ENCODE measurements at regions not wholly inside any gene's neighbourhood (a gene's known extent, or its start where the extent isn't known, plus 50 kb on each side); places are given as distances from the start of the nearest gene placed in this dataset.

DNA sequence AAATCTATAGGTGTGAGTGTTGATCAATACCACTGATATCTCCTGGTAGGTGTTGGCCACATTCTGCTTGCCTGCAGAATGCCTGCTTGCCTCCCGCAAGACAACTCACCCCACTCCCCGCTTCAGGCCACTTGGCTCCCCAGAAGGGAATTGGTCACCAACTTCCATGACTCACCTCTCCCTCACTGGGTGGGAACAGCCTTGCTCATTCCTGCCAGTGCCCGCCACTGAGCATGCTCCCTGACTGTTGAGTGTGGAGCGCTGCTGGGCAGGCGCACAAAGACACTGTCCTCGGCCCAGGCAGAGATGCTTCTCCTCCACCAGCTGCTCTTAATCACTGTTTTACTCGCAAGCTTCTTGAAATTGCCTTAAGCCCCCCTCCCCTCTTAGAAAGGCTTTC lies 57.3 kb upstream of the PPP2R3A start:
- Mint-ChIP-seq H3K27ac (peak overlapping the region in 1 of 7 donors; percentile 37), H3K27me3 (peaks cover 5 to 9% of the 10 kb centered on the region in 2 donors), H3K4me1 (no peaks in the 10 kb centered on the region), H3K4me3 (no peak overlapping the region), H3K36me3 (no peaks in the 10 kb centered on the region), H3K9me3 (no peaks in the 10 kb centered on the region)
- POLR2A ChIA-PET (ENCODE audit: partially characterized antibody) = no interaction called here
- H3K27me3 ChIP-seq (ENCODE audit: insufficient read depth, low read length) = no peaks in the 10 kb centered on the region
- no peak overlapping the region for H3K27ac ChIP-seq (ENCODE audit: low read depth, low read length)
- CTCF ChIA-PET (ENCODE audit: partially characterized antibody) = no interaction called here
- DNase-seq = no peak
- no peaks in the 10 kb centered on the region for H3K36me3 ChIP-seq (ENCODE audit: insufficient read depth, low read length)
- no peaks in the 10 kb centered on the region for H3K9me3 ChIP-seq (ENCODE audit: control insufficient read depth in 1 of 2, low read length in 2 of 2)
- no peak overlapping the region for H3K4me3 ChIP-seq (ENCODE audit: low read length in 2 of 2)
- intact Hi-C loops (cut with micrococcal nuclease) = no loop called here
- no peaks in the 10 kb centered on the region for H3K4me1 ChIP-seq (ENCODE audit: insufficient read depth, low read length)

DNA sequence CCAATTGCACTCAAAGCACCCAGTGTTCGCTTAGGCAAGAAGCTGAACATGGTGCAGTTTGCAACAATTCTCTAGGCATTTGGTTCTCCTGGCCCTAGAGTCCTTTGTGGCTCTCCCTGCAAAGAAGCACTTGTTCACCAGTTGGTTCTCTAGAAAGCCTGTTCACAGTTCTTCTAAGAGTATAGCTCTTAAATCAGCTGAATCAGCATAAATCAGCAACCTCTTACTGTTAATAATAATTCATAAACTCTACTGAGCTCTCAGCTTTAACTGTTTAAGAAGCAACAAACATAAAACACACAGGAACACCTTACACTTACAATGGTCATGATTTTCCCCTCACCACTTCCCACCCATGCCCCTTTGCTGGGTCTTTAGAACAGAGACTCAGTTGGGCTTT lies 56.8 kb upstream of the PPP2R3A start:
- intact Hi-C loops (cut with micrococcal nuclease) = no loop called here
- Mint-ChIP-seq H3K36me3 (no peaks in the 10 kb centered on the region), H3K9me3 (no peaks in the 10 kb centered on the region), H3K27ac (no peak overlapping the region), H3K4me3 (no peak overlapping the region), H3K27me3 (peaks cover 2 to 9% of the 10 kb centered on the region in 2 donors), H3K4me1 (no peaks in the 10 kb centered on the region)
- Histone ChIP-seq H3K9me3 (ENCODE audit: control insufficient read depth in 1 of 2, low read length in 2 of 2) (no peaks in the 10 kb centered on the region), H3K36me3 (ENCODE audit: insufficient read depth, low read length) (no peaks in the 10 kb centered on the region), H3K27me3 (ENCODE audit: insufficient read depth, low read length) (no peaks in the 10 kb centered on the region), H3K27ac (ENCODE audit: low read depth, low read length) (no peak overlapping the region), H3K4me1 (ENCODE audit: insufficient read depth, low read length) (no peaks in the 10 kb centered on the region), H3K4me3 (ENCODE audit: low read length in 2 of 2) (no peak overlapping the region)
- no peak for DNase-seq
- CTCF ChIA-PET (ENCODE audit: partially characterized antibody) = no interaction called here
- POLR2A ChIA-PET (ENCODE audit: partially characterized antibody) = no interaction called here

DNA sequence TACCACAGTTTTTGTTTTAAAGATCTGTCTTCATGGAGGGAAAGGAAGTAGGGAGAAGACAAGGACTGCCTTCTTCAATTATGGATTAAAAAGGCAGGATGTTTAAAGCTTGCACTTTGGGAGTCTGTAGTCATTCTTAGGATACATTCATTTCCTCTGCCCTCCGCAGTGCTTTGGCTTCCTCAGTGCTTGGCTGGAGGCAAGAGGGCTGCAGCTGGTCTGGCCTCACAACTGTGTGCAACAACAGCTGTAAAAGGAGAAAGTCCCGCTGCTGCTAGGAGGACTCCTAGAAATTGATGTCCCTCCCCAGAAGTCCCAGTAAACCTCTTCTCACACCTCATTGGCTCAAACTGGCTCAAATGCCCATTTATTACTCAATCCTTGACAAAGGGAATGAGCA lies 54.4 kb upstream of the PPP2R3A start:
- DNase-seq = no peak
- H3K4me3 Mint-ChIP-seq = no peak overlapping the region
- Histone ChIP-seq H3K9me3 (ENCODE audit: control insufficient read depth in 1 of 2, low read length in 2 of 2) (no peaks in the 10 kb centered on the region), H3K4me1 (ENCODE audit: insufficient read depth, low read length) (no peaks in the 10 kb centered on the region), H3K4me3 (ENCODE audit: low read length in 2 of 2) (no peak overlapping the region), H3K27ac (ENCODE audit: low read depth, low read length) (no peak overlapping the region), H3K36me3 (ENCODE audit: insufficient read depth, low read length) (no peaks in the 10 kb centered on the region), H3K27me3 (ENCODE audit: insufficient read depth, low read length) (no peaks in the 10 kb centered on the region)
- intact Hi-C loops (cut with micrococcal nuclease) = no loop called here
- H3K4me1 Mint-ChIP-seq = no peaks in the 10 kb centered on the region
- no peaks in the 10 kb centered on the region for H3K36me3 Mint-ChIP-seq
- POLR2A ChIA-PET (ENCODE audit: partially characterized antibody) = no interaction called here
- no peak overlapping the region for H3K27ac Mint-ChIP-seq
- H3K27me3 Mint-ChIP-seq = peaks cover 0 to 4% of the 10 kb centered on the region in 2 donors
- no peaks in the 10 kb centered on the region for H3K9me3 Mint-ChIP-seq
- CTCF ChIA-PET (ENCODE audit: partially characterized antibody) = no interaction called here

DNA sequence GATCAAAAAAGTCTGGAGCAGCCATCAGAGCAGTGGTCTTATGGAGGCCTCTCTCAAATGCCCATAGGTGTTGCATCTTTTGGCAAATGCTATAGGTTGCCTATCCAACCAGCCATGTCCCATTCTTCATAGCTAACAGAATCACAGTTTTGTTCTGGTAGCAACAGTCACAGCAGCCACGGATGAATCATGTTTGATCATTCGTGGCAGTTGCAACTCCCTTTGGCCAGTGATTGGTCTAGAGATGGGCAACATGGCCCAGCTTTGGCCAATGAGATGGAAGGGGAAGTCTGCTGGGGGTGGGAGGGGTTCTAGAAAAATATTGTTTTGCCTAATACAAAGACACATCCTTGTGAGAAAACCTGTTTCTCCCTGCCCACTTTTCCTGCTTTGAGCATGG lies 50.3 kb upstream of the PPP2R3A start:
- Histone ChIP-seq H3K9me3 (ENCODE audit: control insufficient read depth in 1 of 2, low read length in 2 of 2) (no peaks in the 10 kb centered on the region), H3K4me3 (ENCODE audit: low read length in 2 of 2) (no peak overlapping the region), H3K4me1 (ENCODE audit: insufficient read depth, low read length) (no peaks in the 10 kb centered on the region), H3K27me3 (ENCODE audit: insufficient read depth, low read length) (no peaks in the 10 kb centered on the region), H3K36me3 (ENCODE audit: insufficient read depth, low read length) (no peaks in the 10 kb centered on the region), H3K27ac (ENCODE audit: low read depth, low read length) (no peak overlapping the region)
- H3K27me3 Mint-ChIP-seq = peaks cover 0 to 2% of the 10 kb centered on the region in 2 donors
- DNase-seq = no peak
- ChIA-PET POLR2A (ENCODE audit: partially characterized antibody) (no interaction called here), CTCF (ENCODE audit: partially characterized antibody) (no interaction called here)
- H3K9me3 Mint-ChIP-seq = no peaks in the 10 kb centered on the region
- H3K4me1 Mint-ChIP-seq = no peaks in the 10 kb centered on the region
- no peaks in the 10 kb centered on the region for H3K36me3 Mint-ChIP-seq
- H3K4me3 Mint-ChIP-seq = no peak overlapping the region
- intact Hi-C loops (cut with micrococcal nuclease) = no loop called here
- H3K27ac Mint-ChIP-seq = no peak overlapping the region

Data from CD4-positive, alpha-beta memory T cell (primary cell).